BE2C (cell line): ENCODE measurements at regions not wholly inside any gene's neighbourhood (a gene's known extent, or its start where the extent isn't known, plus 50 kb on each side); places are given as distances from the start of the nearest gene placed in this dataset.

Experiments used
- DNase-seq: peaks from one replicate; pipeline ENCODE4 v3.0.0-alpha.2; 2020
- H3K27me3 ChIP-seq: fragments of 250-450 bp; sonication (Bioruptor Pico); 2 replicates; pipeline ENCODE4 v1.5.1; 2020; ENCODE audit warnings: mild to moderate bottlenecking
- H3K36me3 ChIP-seq: fragments of 250-450 bp; sonication (Bioruptor Pico); 2 replicates; pipeline ENCODE4 v1.5.1; 2020; ENCODE audit warnings: mild to moderate bottlenecking
- H3K4me1 ChIP-seq: fragments of 250-450 bp; sonication (Bioruptor Pico); 2 replicates; pipeline ENCODE4 v1.5.1; 2020
- H3K4me3 ChIP-seq: 2 replicates; pipeline ENCODE4 v1.5.1; 2011; ENCODE audit warnings: low read depth, low read length
- H3K9me3 ChIP-seq: fragments of 250-450 bp; sonication (Bioruptor Pico); 2 replicates; pipeline ENCODE4 v1.5.1; 2020
- TF ChIP-seq, protein P1 (sequence below): IDR thresholded peaks from 2 replicates; pipeline ENCODE4 v1.5.1; 2012; ENCODE audit warnings: mild to moderate bottlenecking, low read depth, low read length

DNA sequence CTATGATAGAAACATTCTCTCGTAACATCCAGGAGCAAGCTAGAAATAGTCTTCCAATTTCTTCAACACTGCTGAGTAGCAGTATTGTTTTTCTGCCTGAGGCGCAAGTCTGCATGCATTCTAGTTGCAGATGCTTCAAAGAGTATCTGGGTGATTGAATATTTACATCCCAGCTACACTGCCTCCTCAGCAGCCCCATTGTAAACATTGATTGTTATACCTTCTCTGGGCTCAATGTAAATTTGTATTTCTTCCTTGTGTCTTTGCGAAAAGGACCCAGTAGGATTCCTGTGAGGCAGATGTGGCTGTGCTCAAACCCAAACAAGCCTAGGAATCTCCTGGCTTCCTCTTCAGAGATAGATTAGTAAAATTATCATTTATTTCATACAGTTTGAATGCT is 320.7 kb downstream of the CDC14C start:
- Histone ChIP-seq H3K9me3 (no peaks in the 10 kb centered on the region), H3K27me3 (no peaks in the 10 kb centered on the region), H3K4me3 (no peak overlapping the region), H3K36me3 (no peaks in the 10 kb centered on the region), H3K4me1 (no peaks in the 10 kb centered on the region)
- TF ChIP-seq, protein P1, sequence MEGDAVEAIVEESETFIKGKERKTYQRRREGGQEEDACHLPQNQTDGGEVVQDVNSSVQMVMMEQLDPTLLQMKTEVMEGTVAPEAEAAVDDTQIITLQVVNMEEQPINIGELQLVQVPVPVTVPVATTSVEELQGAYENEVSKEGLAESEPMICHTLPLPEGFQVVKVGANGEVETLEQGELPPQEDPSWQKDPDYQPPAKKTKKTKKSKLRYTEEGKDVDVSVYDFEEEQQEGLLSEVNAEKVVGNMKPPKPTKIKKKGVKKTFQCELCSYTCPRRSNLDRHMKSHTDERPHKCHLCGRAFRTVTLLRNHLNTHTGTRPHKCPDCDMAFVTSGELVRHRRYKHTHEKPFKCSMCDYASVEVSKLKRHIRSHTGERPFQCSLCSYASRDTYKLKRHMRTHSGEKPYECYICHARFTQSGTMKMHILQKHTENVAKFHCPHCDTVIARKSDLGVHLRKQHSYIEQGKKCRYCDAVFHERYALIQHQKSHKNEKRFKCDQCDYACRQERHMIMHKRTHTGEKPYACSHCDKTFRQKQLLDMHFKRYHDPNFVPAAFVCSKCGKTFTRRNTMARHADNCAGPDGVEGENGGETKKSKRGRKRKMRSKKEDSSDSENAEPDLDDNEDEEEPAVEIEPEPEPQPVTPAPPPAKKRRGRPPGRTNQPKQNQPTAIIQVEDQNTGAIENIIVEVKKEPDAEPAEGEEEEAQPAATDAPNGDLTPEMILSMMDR: no peak
- DNase-seq: no peak

DNA sequence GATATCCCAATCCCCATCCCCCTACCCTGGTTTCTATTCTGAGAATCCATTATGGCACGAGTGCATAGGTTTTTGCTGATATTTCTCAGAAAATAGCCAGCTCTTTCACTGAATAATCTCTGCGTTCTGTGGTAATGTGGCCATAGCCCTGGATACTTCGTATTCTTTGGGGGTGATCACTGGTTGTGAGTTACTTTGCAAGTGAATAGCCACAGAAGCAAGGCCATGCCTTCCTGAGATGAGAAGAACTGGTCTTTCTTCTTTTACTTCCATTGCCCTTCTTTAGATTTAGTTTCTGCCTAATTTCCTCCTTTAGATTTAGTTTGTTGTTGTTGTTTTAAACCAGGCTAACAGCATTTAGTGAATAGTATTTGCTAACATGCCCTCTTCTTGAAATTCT is 323.4 kb downstream of the CDC14C start:
- H3K27me3 ChIP-seq: no peaks in the 10 kb centered on the region
- TF ChIP-seq, protein P1: no peak
- H3K36me3 ChIP-seq: no peaks in the 10 kb centered on the region
- DNase-seq: no peak
- no peaks in the 10 kb centered on the region for H3K9me3 ChIP-seq
- no peaks in the 10 kb centered on the region for H3K4me1 ChIP-seq
- H3K4me3 ChIP-seq: no peak overlapping the region

DNA sequence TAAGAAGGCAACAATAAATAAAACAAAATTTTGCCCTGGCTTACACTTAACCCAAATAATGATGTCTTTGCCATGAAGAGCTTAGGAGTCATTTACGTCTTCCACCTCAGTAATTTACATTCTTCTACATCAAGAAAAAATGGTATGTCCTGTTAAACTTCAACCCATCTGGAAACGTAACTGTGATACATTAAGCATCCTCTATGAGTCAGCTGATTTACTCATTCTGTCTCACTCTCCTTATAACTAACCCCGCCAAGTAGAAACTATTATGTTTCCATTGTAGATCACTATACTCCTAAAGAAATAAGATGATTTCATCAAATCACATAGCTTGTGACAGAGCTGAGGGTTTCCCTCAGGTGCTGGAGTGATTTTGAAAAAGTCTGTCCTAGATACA is 330.7 kb downstream of the CDC14C start:
- no peaks in the 10 kb centered on the region for H3K27me3 ChIP-seq
- H3K4me1 ChIP-seq: no peaks in the 10 kb centered on the region
- H3K36me3 ChIP-seq: no peaks in the 10 kb centered on the region
- no peak for DNase-seq
- H3K9me3 ChIP-seq: no peaks in the 10 kb centered on the region; the same call in 1 of the 2 replicates
- TF ChIP-seq, protein P1: no peak
- no peak overlapping the region for H3K4me3 ChIP-seq

DNA sequence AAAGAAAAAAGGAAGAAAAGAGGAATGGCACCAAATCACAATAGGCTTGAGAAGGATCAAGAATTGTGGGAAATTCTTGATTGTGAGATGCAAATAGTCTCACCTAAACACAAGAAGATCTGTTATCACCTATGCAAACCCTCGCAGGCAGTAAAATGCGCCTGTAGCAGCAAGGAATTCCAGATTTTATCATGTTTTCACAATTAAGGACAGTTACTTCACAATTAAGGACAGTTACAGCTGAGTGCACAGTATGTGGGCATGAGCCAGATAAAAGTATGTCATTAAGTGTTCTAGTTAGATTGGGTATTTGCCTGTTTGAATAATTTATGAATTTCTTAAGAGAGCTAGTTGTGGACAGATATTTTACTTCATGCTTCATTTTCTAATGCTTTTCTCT is 336.2 kb downstream of the CDC14C start:
- Histone ChIP-seq H3K36me3 (no peaks in the 10 kb centered on the region), H3K4me1 (no peaks in the 10 kb centered on the region), H3K27me3 (no peaks in the 10 kb centered on the region), H3K9me3 (no peaks in the 10 kb centered on the region; the same call in 1 of the 2 replicates), H3K4me3 (no peak overlapping the region)
- DNase-seq: no peak
- TF ChIP-seq, protein P1: no peak

DNA sequence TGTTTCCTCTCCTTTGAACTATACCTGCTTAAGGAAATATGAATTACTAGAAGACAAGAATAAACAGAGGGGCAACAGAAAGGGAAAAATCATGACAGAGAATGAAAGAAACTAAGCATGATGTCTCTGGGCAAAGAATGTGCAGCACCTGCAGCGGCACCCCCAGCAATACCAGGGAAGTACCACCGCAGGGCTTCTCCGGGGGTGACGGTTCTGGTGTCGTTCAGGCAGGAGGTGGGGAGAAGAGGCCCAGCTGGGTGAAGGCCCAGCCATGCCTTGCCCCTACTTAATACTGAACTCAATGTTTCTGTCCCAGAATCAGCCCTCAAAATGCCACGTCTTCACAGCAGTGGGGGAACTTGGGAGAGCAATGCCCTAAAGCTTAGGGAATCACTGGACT is 337.6 kb downstream of the CDC14C start:
- no peaks in the 10 kb centered on the region; the same call in 1 of the 2 replicates for H3K9me3 ChIP-seq
- no peaks in the 10 kb centered on the region for H3K27me3 ChIP-seq
- H3K4me1 ChIP-seq: no peaks in the 10 kb centered on the region
- H3K4me3 ChIP-seq: no peak overlapping the region
- no peak for DNase-seq
- no peaks in the 10 kb centered on the region for H3K36me3 ChIP-seq
- TF ChIP-seq, protein P1: no peak

DNA sequence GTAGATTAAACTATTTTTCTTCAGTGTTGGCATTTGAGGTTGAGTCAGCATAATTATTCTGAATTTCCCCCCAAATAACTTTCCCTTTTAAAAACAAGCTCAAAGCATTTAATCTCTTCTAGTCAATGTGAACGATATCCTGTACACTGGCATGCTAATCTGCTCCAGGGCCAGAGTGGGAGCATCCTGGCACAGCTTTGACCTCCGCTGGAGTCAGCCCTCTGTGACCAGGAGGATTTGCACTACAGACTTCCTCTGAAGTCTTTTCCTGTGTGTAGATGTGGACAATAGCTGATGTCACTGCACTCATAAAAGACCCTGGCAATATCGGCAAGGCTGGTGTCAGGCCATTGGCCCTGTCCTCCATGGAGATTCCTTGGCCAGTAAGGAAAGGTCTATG is 340.2 kb downstream of the CDC14C start:
- no peak for DNase-seq
- Histone ChIP-seq H3K4me1 (no peaks in the 10 kb centered on the region), H3K4me3 (no peak overlapping the region), H3K27me3 (no peaks in the 10 kb centered on the region), H3K9me3 (no peaks in the 10 kb centered on the region; the same call in 1 of the 2 replicates), H3K36me3 (no peaks in the 10 kb centered on the region)
- TF ChIP-seq, protein P1: no peak
